GM19035 (cell line): ENCODE measurements at regions not wholly inside any gene's neighbourhood (a gene's known extent, or its start where the extent isn't known, plus 50 kb on each side); places are given as distances from the start of the nearest gene placed in this dataset.
"Not testable (repeated sequence)": the region's sequence is repeated elsewhere in the genome, so short reads cannot be mapped to it uniquely, and the experiment has no call there.

Experiments used
- ATAC-seq: cut with Tn5 transposase; IDR thresholded peaks from one replicate; pipeline ENCODE4 v1.9.1; 2021; ENCODE audit not compliant: unreplicated experiment

GRCh38 chr3:35316841-35317240, 322.5 kb upstream of the ARPP21 start:
- not testable (repeated sequence) for ATAC-seq

GRCh38 chr3:35320646-35321407, 318.5 kb upstream of the ARPP21 start:
- ATAC-seq = no peak

GRCh38 chr3:35322070-35322469, 317.3 kb upstream of the ARPP21 start:
- no peak for ATAC-seq

GRCh38 chr3:35335703-35336102, 303.6 kb upstream of the ARPP21 start:
- no peak for ATAC-seq

DNA sequence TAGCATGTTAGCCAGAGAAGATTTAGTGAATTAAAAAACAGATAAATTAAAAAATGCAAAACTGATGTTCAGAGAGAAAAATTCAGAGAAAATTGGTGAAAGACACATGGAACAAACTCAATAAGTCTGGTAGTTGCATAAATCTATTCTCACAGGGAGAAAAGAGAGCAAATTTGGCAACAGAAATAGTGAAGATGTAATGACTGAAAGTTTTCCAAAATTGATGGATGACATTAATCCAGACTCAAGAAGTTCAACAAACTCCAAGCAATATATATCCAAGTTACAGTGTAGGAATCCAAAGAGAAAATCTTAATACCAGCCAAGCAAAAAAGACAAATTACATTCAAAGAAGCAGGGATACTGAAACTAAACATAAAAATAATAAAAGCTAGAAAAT, 302.7 kb upstream of the ARPP21 start:
- no peak for ATAC-seq

GRCh38 chr3:35338186-35338585, 301.1 kb upstream of the ARPP21 start:
- ATAC-seq = no peak

DNA sequence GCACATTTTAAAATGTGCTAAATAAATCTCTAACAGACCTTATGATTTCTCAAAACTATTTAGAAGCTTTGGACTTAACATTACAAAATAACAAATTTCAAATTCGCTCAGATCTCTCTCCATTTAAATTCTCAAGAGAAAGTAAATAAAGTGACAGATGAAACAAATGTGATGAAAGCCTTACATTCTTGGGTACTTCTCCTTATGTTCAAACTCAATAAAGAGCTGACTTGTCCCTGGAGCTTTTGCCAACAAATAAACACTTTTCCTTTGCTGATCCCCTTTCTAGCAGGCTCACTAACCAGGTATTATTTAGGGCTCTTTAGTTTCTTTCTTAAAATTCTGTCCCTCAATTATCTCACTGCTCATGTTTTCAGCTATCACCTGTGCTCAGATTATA, 259.1 kb upstream of the ARPP21 start:
- ATAC-seq = no peak

DNA sequence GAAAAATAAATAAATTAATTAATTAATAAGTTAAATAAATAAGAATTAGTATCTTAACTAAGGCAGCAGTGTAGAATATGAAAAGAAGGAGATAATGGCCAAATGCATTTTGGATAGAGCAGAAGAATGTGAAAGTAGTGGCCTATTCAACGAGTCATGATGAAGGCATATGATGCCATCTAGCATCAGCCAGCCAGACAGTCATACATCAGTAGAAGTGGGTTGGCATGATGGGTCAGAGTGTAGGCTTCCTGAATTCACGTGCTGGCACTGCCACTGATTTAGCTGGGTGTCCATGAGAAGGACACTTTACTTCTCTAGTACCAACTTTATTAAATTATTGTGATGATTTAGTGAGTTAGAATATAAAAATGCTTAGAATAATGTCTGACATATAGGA, 256.1 kb upstream of the ARPP21 start:
- ATAC-seq = no peak

DNA sequence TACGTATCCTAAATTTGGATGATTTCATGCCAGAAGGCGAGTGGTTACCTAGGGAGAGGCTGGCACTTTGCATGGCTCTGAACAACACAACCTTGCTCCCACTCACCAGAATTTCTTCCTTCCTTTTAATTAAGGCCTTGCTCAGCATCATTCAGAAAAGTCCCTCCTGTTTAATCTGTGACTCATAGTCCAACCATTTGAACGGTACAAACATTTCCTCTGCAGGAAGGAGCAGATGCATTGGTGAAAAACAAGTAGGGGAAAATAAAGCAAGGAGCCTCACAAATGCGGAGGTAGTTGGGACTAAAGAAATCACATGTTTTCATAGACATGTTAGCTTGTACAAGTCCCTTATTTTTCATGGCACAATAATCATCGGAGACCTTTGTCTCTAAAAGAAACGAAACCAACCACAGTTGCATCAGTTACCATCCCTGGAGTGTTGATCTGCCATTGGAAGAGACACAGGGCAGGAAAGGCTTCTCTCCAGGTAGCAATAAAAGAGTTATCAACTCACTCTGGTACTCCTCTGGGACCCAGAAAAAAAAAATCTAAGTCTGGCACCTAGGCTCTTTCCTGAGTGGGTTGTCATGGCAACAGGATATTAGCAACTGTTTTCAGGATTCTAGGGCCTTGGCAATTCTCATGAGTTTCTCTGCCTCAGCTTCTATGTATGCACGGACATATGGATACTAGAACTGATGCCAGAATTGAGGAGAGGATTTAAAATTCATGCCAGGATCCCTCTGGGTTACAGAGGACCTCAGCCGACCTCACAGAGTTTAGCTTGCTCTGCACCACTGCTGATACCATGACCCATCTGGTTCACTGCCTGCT, 255.4 kb upstream of the ARPP21 start:
- ATAC-seq = no peak

DNA sequence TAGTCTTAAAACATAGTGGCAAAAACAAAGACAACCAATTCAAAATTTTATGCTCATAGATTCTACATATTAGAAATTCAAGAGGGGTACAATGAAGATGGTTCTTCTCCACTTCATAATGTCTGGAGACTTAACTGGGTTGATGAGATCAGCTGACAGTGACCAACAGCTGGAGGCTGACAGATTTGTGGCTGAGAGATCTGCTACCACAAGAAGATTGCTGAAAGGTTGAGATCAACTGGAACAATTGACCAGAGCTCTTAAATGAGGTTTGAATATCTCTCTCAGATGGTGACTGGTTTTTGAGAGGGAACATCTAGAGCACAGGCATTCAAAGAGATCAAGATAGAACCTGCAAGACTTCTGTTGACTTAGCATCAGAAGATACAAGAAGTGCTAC, 254.1 kb upstream of the ARPP21 start:
- ATAC-seq = no peak

GRCh38 chr3:35389907-35390306, 249.4 kb upstream of the ARPP21 start:
- ATAC-seq = no peak

- no peak for ATAC-seq
These were observed 247.1 kb upstream of the ARPP21 start for GRCh38 chr3:35392187-35392586.

GRCh38 chr3:35393901-35394799, 245.2 kb upstream of the ARPP21 start:
- ATAC-seq = no peak

DNA sequence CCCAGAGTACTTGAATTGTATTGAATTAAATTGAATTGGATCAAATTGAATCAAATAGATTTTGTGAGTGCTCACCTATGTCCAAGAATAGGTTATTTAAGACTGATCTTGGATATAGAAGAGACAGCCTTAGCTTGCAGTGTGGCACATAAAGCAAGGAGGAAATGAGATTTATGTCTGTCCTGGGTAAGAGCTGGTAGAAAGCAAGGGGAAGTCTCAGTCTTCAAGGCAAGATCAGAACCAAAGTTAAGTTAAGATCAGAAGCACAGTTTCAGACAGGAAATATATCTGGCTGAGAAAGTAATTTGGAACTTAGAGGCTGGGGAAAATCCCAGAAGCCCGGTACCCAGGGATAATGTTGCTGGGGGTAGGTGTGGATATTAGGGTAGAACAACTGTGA, 244.4 kb upstream of the ARPP21 start:
- no peak for ATAC-seq

- no peak for ATAC-seq
These were observed 237.7 kb upstream of the ARPP21 start for GRCh38 chr3:35401671-35402070.

DNA sequence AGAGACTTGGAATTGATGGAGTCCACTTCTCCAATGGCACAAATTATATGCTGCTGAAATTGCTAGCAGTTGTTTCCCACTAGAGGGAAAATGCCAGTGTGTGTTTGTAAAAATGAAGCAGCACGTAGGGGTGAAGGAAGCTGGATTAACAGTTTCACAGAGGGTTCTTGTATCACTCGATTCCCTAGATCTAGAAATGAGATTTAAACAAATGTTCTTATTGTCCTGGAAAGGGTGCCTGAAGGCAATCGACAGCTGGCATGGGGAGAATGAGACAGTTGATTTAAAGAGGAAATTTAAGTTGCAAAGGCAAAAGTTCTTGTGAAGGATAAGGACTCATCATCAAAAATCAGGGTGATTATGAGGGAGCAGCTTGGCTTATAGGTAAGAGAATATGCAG, 234.8 kb upstream of the ARPP21 start:
- no peak for ATAC-seq

GRCh38 chr3:35408882-35409281, 230.4 kb upstream of the ARPP21 start:
- no peak for ATAC-seq

DNA sequence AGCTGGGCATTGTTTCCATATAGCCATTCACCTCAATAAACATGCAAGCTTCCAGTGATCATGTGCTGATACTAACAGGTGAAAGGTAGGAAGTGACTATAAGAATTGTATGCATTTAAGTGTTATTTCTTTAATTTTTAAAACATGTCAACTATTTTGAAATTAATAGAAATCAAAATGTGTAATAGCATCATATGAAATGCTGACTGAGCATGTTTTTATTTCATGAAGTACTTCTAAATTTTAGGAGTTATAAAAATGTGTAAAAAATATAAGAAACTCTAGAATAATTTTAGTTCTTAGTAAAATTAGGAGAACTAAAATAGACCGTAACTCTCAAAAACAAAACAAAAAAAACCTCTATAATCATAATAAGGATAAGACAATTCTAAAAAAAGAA, 229.3 kb upstream of the ARPP21 start:
- ATAC-seq = no peak

DNA sequence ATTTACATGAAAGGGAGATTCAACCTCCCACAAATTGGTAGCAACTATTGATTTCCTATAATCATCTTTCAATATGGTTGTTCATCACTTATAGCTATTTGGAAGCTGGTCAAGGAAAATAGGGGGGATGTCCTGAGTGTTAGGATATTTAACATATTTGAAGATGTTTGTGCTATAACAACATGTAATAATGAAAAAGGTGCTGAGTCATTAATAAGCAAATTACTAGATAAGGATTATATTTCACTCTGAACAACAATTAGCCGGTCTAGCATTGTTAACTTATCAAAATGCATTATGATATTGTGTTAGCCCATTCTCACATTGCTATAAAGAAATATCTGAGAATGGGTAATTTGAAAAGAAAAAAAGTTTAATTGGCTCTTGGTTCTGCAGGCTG, 225.8 kb upstream of the ARPP21 start:
- no peak for ATAC-seq

GRCh38 chr3:35417080-35417479, 222.2 kb upstream of the ARPP21 start:
- no peak for ATAC-seq

- ATAC-seq = no peak
These were observed 217.2 kb upstream of the ARPP21 start for GRCh38 chr3:35422101-35422500.
